ENCODE measurements at regions not wholly inside any gene's neighbourhood (a gene's known extent, or its start where the extent isn't known, plus 50 kb on each side); places are given as distances from the start of the nearest gene placed in this dataset.
A peak's percentile ranks its signal among the peaks of the same experiment; 100 is the strongest.

DNA sequence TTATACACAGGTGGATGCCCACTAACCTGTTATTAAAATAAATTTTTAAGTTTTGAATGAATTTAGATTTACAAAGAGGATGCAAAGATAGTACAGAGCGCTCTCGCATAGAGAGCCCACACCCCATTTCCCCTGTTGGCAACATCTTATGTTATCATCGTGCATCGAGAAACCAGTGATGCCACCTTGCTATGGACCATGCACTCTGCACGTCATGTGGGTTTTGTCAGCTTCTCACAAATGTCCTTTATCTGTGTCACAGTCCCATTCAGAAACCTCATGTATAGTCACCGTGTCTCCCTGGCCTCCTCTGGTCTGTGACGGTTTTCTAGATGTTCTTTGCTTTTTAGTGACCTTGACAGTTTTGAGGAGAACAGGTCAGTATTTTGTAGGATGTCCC is 60.0 kb downstream of the ING1 start:
- H3K9me3 Mint-ChIP-seq = no peaks in the 10 kb centered on the region
- H3K4me1 Mint-ChIP-seq = no peaks in the 10 kb centered on the region
- H3K27me3 Mint-ChIP-seq = peaks cover 5% of the 10 kb centered on the region
- H3K4me3 Mint-ChIP-seq = no peak overlapping the region
- no peaks in the 10 kb centered on the region for H3K36me3 Mint-ChIP-seq
- DNase-seq (ENCODE audit: low spot score in 2 of 2) (no peak), ATAC-seq (ENCODE audit: low read depth) (no peak)
- H3K27ac Mint-ChIP-seq = peak overlapping the region; percentile 8

- no peaks in the 10 kb centered on the region for H3K36me3 Mint-ChIP-seq
- H3K4me1 Mint-ChIP-seq = no peaks in the 10 kb centered on the region
- peak overlapping the region; percentile 8 for H3K27ac Mint-ChIP-seq
- DNase-seq (ENCODE audit: low spot score in 2 of 2) (no peak), ATAC-seq (ENCODE audit: low read depth) (no peak)
- peaks cover 5% of the 10 kb centered on the region for H3K27me3 Mint-ChIP-seq
- H3K9me3 Mint-ChIP-seq = no peaks in the 10 kb centered on the region
- H3K4me3 Mint-ChIP-seq = no peak overlapping the region
These were observed 60.6 kb downstream of the ING1 start for GRCh38 chr13:110774051-110774450.

GRCh38 chr13:110774490-110774889 is 61.0 kb downstream of the ING1 start:
- no peak overlapping the region for H3K27ac Mint-ChIP-seq
- H3K4me1 Mint-ChIP-seq = no peaks in the 10 kb centered on the region
- H3K9me3 Mint-ChIP-seq = no peaks in the 10 kb centered on the region
- DNase-seq (ENCODE audit: low spot score in 2 of 2) = no peak
- no peaks in the 10 kb centered on the region for H3K36me3 Mint-ChIP-seq
- peaks cover 5% of the 10 kb centered on the region for H3K27me3 Mint-ChIP-seq
- ATAC-seq (ENCODE audit: low read depth) = no peak
- no peak overlapping the region for H3K4me3 Mint-ChIP-seq

GRCh38 chr13:110775576-110775975 is 62.1 kb downstream of the ING1 start:
- peaks cover 2% of the 10 kb centered on the region for H3K27me3 Mint-ChIP-seq
- no peaks in the 10 kb centered on the region for H3K4me1 Mint-ChIP-seq
- H3K9me3 Mint-ChIP-seq = no peaks in the 10 kb centered on the region
- no peak overlapping the region for H3K4me3 Mint-ChIP-seq
- DNase-seq (ENCODE audit: low spot score in 2 of 2) (no peak), ATAC-seq (ENCODE audit: low read depth) (no peak)
- no peak overlapping the region for H3K27ac Mint-ChIP-seq
- no peaks in the 10 kb centered on the region for H3K36me3 Mint-ChIP-seq

DNA sequence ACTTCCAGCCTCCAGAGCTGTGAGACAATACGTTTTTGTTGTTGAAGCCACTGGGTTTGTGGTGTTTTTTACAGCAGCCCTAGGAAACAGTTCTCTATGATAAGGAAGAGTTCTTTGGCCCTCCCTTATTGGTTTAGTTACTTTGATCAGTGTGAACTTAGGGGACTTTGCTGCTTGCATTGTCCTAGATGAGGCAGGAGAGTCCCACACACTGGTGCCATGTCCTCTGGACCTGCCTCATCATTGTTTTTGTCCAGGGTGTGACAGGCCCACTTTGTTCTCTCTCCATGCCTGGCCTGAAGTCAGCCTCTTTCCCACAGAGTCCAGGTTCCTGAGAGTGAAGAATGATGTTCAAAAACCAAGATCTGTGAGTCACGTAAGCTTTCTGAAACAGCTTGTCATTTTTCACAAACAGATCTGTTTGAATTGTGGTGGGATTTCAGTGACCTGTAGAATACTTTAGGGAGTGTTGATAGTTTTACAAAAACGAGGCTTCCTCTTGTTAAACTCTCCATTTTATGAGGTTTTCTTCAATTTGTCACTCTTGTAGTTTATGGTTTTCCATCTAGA is 63.8 kb downstream of the ING1 start:
- Mint-ChIP-seq H3K4me1 (no peaks in the 10 kb centered on the region), H3K36me3 (no peaks in the 10 kb centered on the region), H3K27ac (no peak overlapping the region), H3K27me3 (peaks cover 2% of the 10 kb centered on the region), H3K4me3 (no peak overlapping the region), H3K9me3 (peaks cover under 1% of the 10 kb centered on the region)
- ATAC-seq (ENCODE audit: low read depth) (no peak), DNase-seq (ENCODE audit: low spot score in 2 of 2) (no peak)

- peaks cover 8% of the 10 kb centered on the region for H3K9me3 Mint-ChIP-seq
- no peak overlapping the region for H3K27ac Mint-ChIP-seq
These were observed 65.5 kb downstream of the ING1 start for GRCh38 chr13:110779022-110779421.

GRCh38 chr13:110780422-110780821 is 66.9 kb downstream of the ING1 start:
- peaks cover 8% of the 10 kb centered on the region for H3K9me3 Mint-ChIP-seq
- peaks cover 4% of the 10 kb centered on the region for H3K36me3 Mint-ChIP-seq
- H3K27me3 Mint-ChIP-seq = peaks cover 8% of the 10 kb centered on the region
- DNase-seq (ENCODE audit: low spot score in 2 of 2) (no peak), ATAC-seq (ENCODE audit: low read depth) (no peak)
- H3K4me3 Mint-ChIP-seq = no peak overlapping the region
- no peak overlapping the region for H3K27ac Mint-ChIP-seq
- H3K4me1 Mint-ChIP-seq = no peaks in the 10 kb centered on the region

More at GRCh38 chr13:110779022-110779421, 65.5 kb downstream of the ING1 start:
- Mint-ChIP-seq H3K4me1 (no peaks in the 10 kb centered on the region), H3K36me3 (peaks cover 4% of the 10 kb centered on the region), H3K4me3 (no peak overlapping the region), H3K27me3 (peaks cover 9% of the 10 kb centered on the region)
- DNase-seq (ENCODE audit: low spot score in 2 of 2) (no peak), ATAC-seq (ENCODE audit: low read depth) (no peak)

DNA sequence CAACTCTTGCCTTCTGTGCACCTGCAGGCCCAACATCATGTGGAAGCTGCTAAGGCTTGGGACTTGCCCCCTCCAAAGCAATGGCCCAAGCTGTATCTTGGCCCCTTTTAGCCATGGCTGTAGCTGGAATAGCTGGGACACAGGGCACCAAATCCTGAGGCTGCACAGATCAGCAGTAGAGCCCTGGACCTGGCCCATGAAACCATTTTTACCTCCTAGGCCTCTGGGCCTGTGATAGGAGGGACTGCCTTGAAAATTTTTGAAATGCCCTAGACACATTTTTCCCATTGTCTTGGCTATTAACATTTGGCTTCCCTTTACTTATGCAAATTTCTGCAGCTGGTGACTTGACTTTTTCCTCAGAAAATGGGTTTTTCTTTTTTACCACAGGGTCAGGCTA is 68.7 kb downstream of the ING1 start:
- Mint-ChIP-seq H3K27ac (no peak overlapping the region), H3K4me1 (no peaks in the 10 kb centered on the region), H3K9me3 (peaks cover 8% of the 10 kb centered on the region), H3K36me3 (peaks cover 4% of the 10 kb centered on the region), H3K27me3 (peaks cover 8% of the 10 kb centered on the region), H3K4me3 (no peak overlapping the region)
- ATAC-seq (ENCODE audit: low read depth) = no peak
- DNase-seq (ENCODE audit: low spot score in 2 of 2) = no peak

GRCh38 chr13:110784704-110785103 is 71.2 kb downstream of the ING1 start:
- Mint-ChIP-seq H3K27me3 (peaks cover 10% of the 10 kb centered on the region), H3K4me1 (no peaks in the 10 kb centered on the region), H3K4me3 (no peak overlapping the region), H3K27ac (no peak overlapping the region), H3K9me3 (peaks cover 10% of the 10 kb centered on the region), H3K36me3 (peaks cover 4% of the 10 kb centered on the region)
- DNase-seq (ENCODE audit: low spot score in 2 of 2) (no peak), ATAC-seq (ENCODE audit: low read depth) (no peak)

- Mint-ChIP-seq H3K9me3 (peaks cover 14% of the 10 kb centered on the region), H3K27me3 (peaks cover 2% of the 10 kb centered on the region), H3K4me3 (no peak overlapping the region), H3K4me1 (no peaks in the 10 kb centered on the region), H3K36me3 (peaks cover 6% of the 10 kb centered on the region), H3K27ac (no peak overlapping the region)
- ATAC-seq (ENCODE audit: low read depth) (no peak), DNase-seq (ENCODE audit: low spot score in 2 of 2) (no peak)
These were observed 75.3 kb downstream of the ING1 start for GRCh38 chr13:110788778-110789177.

DNA sequence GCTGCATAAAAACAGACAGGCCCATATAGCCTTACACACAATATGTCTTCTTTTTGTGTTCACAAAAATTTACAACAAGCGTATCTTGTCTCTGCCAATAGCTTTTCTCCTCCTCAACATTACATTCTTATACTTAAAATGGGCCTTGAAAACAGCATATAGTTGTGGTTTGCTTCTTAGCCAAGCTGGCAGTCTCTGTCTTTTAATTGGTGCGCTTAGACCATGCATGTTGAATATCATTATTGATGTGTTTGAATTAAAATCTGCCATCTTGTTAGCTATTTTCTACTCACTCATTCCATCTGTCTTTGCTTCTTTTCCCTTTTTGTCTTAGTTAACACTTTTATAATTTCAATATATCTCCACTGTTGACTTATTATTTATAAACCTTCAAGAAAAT is 76.4 kb downstream of the ING1 start:
- no peak for DNase-seq (ENCODE audit: low spot score in 2 of 2)
- Mint-ChIP-seq H3K36me3 (peaks cover 6% of the 10 kb centered on the region), H3K4me1 (no peaks in the 10 kb centered on the region), H3K9me3 (peaks cover 15% of the 10 kb centered on the region), H3K27me3 (peaks cover 2% of the 10 kb centered on the region), H3K27ac (no peak overlapping the region), H3K4me3 (no peak overlapping the region)
- no peak for ATAC-seq (ENCODE audit: low read depth)

- Mint-ChIP-seq H3K9me3 (peaks cover 15% of the 10 kb centered on the region), H3K4me1 (no peaks in the 10 kb centered on the region), H3K27ac (no peak overlapping the region), H3K27me3 (peaks cover 2% of the 10 kb centered on the region), H3K36me3 (peaks cover 6% of the 10 kb centered on the region), H3K4me3 (no peak overlapping the region)
- no peak for ATAC-seq (ENCODE audit: low read depth)
- DNase-seq (ENCODE audit: low spot score in 2 of 2) = no peak
These were observed 76.9 kb downstream of the ING1 start for GRCh38 chr13:110790371-110790770.

DNA sequence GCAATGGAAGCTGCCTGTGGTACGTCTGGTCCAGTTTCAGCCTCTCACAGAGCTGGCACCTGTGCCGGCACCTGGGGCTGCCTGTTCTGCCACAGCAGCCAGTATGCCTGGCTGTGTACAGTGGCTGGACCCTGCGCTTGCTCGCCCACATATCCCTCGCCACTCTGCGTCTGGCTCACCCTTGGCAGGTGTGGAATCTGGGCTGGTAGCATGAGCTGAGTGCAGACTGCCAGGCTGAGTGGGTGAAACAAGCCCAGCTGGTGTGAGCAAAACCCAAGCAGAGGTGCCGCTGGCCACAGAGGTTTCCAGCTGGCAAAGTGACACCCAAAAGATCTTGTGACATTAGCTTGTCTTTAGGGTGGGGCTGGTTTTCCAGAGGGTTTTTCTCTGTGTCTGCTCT is 80.7 kb downstream of the ING1 start:
- H3K36me3 Mint-ChIP-seq = peaks cover 6% of the 10 kb centered on the region
- no peaks in the 10 kb centered on the region for H3K4me1 Mint-ChIP-seq
- no peak for ATAC-seq (ENCODE audit: low read depth)
- no peak overlapping the region for H3K27ac Mint-ChIP-seq
- peaks cover 13% of the 10 kb centered on the region for H3K9me3 Mint-ChIP-seq
- DNase-seq (ENCODE audit: low spot score in 2 of 2) = no peak
- peaks cover 12% of the 10 kb centered on the region for H3K27me3 Mint-ChIP-seq
- H3K4me3 Mint-ChIP-seq = no peak overlapping the region

DNA sequence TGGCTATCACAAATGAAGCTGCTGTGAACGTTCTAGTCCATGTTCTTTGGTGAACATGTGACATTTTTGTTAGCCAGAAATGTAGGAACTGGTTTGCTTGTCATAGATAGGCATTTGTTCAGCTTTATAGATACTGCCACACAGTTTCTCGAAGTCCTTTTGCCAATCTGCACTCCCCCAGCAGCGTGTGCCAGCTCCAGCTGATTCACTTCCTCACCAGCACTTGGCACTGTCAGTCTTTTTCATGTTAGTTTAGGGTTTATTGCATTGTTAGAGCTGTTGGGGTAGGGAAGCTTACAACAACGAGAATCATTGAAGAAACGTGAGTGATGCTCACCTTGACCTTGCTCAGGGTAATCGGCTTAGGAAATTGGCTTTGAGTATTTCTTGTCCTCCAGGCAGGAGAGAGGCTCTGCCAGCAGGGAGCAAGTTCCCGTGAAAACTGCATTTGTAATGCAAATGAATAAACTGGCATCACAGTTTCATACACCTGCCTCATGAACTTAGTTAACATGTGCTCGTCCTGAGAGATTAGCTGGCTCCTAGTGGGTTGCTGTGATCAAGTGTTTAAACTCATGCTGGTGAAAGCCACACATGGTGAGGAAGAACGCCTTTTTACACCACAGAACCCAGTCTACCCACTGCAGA is 83.9 kb downstream of the ING1 start:
- no peak overlapping the region for H3K4me3 Mint-ChIP-seq
- DNase-seq (ENCODE audit: low spot score in 2 of 2) (no peak), ATAC-seq (ENCODE audit: low read depth) (no peak)
- H3K9me3 Mint-ChIP-seq = peaks cover 5% of the 10 kb centered on the region
- H3K4me1 Mint-ChIP-seq = peaks cover 4% of the 10 kb centered on the region
- peaks cover 3% of the 10 kb centered on the region for H3K36me3 Mint-ChIP-seq
- H3K27ac Mint-ChIP-seq = no peak overlapping the region
- H3K27me3 Mint-ChIP-seq = peaks cover 26% of the 10 kb centered on the region
